ENCODE measurements at regions not wholly inside any gene's neighbourhood (a gene's known extent, or its start where the extent isn't known, plus 50 kb on each side); places are given as distances from the start of the nearest gene placed in this dataset.

DNA sequence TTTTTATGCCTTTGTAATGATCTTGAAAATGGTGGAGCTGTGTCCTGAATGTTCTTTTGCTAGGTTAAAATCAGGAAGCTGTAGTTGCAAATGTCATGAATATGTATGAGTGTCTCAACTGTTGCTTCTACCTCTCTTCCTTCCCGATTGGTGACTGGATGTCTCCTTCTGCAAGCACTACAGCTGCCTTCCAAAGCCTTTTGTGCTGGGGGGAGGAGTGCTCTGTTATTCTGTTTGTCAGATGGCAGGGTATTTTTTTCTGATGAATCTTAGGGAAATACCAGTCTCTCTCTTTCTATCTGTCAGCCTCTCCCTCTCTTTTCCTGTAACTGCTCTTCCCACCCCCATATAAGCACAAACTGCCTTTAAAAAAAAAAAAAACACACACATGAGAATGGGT is 1396.3 kb upstream of the CELF4 start:
- no peak for DNase-seq (ENCODE audit: low spot score in 2 of 2)
- ATAC-seq (replicated peaks; ENCODE audit: extremely low read depth, poor library complexity, severe bottlenecking) = no peak
- Mint-ChIP-seq H3K36me3 (ENCODE audit: insufficient read depth) (no peaks in the 10 kb centered on the region), H3K27me3 (peaks cover 58% of the 10 kb centered on the region), H3K4me1 (no peaks in the 10 kb centered on the region), H3K27ac (ENCODE audit: low read depth) (no peak overlapping the region), H3K4me3 (no peak overlapping the region), H3K9me3 (no peaks in the 10 kb centered on the region)

DNA sequence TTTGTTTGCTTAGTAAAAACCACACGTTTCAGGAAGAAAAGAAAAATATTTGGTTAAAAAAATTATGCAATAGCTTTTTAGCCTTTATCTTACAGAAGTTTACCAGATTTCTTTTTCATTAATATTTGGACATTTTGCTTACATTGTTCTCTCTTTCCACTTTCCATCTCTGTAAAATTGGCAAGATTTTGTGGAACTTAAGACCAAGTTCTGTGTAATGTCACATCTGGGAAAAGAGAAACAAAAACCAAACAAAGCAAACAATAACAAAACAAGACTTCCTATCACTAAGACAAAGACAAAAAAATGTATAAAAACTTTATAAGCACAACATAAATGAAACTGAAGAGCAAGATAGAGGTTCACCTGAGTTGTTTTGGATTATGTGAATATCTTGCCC is 1392.1 kb upstream of the CELF4 start:
- Mint-ChIP-seq H3K4me3 (no peak overlapping the region), H3K27ac (ENCODE audit: low read depth) (no peak overlapping the region), H3K4me1 (no peaks in the 10 kb centered on the region), H3K9me3 (no peaks in the 10 kb centered on the region), H3K27me3 (peaks cover 42% of the 10 kb centered on the region), H3K36me3 (ENCODE audit: insufficient read depth) (no peaks in the 10 kb centered on the region)
- DNase-seq (ENCODE audit: low spot score in 2 of 2) = no peak
- no peak for ATAC-seq (replicated peaks; ENCODE audit: extremely low read depth, poor library complexity, severe bottlenecking)

DNA sequence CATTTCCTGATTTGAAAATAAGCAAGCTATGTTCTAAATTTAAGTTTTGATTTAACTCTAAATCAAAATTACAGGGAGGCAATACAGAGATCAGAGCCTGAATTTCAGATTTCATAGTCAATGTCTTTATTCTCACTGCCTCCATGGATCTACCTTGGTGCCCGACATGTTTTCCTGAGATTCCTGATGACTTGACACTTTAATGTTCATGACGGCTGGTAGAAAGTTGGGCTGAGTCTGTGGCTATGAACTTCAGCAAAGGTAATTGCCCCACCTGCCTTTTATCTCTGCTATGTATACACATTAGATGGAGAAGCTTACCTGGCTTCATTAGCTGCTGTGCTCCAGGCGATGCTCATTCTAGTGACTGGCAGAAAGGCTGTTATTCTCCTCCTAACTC is 1390.5 kb upstream of the CELF4 start:
- Mint-ChIP-seq H3K4me3 (no peak overlapping the region), H3K27ac (ENCODE audit: low read depth) (no peak overlapping the region), H3K4me1 (no peaks in the 10 kb centered on the region), H3K9me3 (no peaks in the 10 kb centered on the region), H3K36me3 (ENCODE audit: insufficient read depth) (no peaks in the 10 kb centered on the region), H3K27me3 (peaks cover 30% of the 10 kb centered on the region)
- DNase-seq (ENCODE audit: low spot score in 2 of 2) (no peak), ATAC-seq (replicated peaks; ENCODE audit: extremely low read depth, poor library complexity, severe bottlenecking) (no peak)

DNA sequence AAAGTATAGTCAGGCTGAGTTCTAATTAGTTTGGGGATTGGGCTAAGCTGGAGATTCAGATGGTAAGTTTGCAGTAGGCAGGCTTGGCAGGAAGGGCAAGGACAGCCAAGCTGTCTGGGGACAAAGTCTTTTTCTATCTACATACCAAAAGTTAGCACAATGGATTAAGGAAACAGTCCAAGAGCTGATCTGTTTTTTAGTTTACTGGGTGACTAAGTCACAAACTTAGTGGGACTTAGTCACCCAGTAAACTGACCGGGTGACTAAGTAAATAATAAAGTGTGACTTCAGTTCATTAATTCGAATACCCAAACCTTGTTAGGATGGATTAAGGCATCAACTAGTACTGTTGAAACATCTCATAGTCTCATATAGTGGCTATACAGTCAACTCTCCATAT is 1386.0 kb upstream of the CELF4 start:
- Mint-ChIP-seq H3K27me3 (peaks cover 55% of the 10 kb centered on the region), H3K4me1 (no peaks in the 10 kb centered on the region), H3K36me3 (ENCODE audit: insufficient read depth) (no peaks in the 10 kb centered on the region), H3K27ac (ENCODE audit: low read depth) (no peak overlapping the region), H3K9me3 (no peaks in the 10 kb centered on the region), H3K4me3 (no peak overlapping the region)
- DNase-seq (ENCODE audit: low spot score in 2 of 2) (no peak), ATAC-seq (replicated peaks; ENCODE audit: extremely low read depth, poor library complexity, severe bottlenecking) (no peak)

DNA sequence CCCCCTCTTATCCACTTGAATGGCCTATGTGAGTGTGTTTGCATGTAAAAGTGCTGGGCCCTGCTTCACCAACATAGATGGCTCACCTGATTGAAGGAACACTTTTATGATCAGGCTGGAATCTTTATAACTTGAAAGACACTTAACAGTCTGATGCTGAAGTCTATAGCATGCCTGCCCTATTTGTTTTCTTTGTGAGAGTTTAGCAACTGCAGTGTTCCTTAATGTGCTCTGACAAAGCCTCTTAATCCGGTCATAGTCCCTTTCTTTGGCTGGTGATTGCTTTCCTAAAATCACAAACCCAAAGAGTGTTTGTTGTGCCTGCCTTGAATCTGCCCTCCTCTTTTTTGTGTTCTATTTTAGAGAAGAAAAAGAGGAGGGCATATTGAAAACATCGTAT is 1382.8 kb upstream of the CELF4 start:
- Mint-ChIP-seq H3K36me3 (ENCODE audit: insufficient read depth) (no peaks in the 10 kb centered on the region), H3K27ac (ENCODE audit: low read depth) (no peak overlapping the region), H3K4me3 (no peak overlapping the region), H3K4me1 (no peaks in the 10 kb centered on the region), H3K27me3 (peaks cover 57% of the 10 kb centered on the region), H3K9me3 (no peaks in the 10 kb centered on the region)
- no peak for ATAC-seq (replicated peaks; ENCODE audit: extremely low read depth, poor library complexity, severe bottlenecking)
- DNase-seq (ENCODE audit: low spot score in 2 of 2) = no peak

DNA sequence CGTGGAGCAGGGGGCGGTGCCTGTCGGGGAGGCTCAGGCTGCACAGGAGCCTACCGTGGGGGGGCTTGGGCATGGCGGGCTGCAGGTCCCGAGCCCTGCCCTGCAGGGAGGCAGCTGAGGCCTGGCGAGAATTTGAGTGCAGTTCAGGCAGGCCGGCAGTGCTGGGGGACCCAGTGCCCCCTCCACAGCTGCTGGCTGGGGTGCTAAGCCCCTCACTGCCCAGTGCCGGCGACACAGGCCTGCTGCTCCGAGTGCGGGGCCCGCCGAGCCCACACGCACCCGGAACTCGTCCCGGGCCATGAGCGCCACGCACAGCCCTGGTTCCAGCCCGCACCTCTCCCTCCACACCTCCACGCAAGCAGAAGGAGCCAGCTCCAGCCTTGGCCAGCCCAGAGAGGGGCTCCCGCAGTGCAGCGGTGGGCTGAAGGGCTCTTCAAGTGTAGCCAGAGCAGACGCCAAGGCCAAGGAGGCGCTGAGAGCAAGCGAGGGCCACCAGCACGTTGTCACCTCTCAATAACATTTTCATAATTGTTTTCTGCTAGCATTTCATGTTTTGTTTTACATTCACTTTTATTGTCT is 1378.9 kb upstream of the CELF4 start:
- Mint-ChIP-seq H3K4me3 (no peak overlapping the region), H3K36me3 (ENCODE audit: insufficient read depth) (peaks cover 15% of the 10 kb centered on the region), H3K27ac (ENCODE audit: low read depth) (no peak overlapping the region), H3K9me3 (peaks cover 14% of the 10 kb centered on the region), H3K27me3 (peaks cover 36% of the 10 kb centered on the region), H3K4me1 (peaks cover 18% of the 10 kb centered on the region)
- DNase-seq (ENCODE audit: low spot score in 2 of 2) = no peak
- ATAC-seq (replicated peaks; ENCODE audit: extremely low read depth, poor library complexity, severe bottlenecking) = no peak

DNA sequence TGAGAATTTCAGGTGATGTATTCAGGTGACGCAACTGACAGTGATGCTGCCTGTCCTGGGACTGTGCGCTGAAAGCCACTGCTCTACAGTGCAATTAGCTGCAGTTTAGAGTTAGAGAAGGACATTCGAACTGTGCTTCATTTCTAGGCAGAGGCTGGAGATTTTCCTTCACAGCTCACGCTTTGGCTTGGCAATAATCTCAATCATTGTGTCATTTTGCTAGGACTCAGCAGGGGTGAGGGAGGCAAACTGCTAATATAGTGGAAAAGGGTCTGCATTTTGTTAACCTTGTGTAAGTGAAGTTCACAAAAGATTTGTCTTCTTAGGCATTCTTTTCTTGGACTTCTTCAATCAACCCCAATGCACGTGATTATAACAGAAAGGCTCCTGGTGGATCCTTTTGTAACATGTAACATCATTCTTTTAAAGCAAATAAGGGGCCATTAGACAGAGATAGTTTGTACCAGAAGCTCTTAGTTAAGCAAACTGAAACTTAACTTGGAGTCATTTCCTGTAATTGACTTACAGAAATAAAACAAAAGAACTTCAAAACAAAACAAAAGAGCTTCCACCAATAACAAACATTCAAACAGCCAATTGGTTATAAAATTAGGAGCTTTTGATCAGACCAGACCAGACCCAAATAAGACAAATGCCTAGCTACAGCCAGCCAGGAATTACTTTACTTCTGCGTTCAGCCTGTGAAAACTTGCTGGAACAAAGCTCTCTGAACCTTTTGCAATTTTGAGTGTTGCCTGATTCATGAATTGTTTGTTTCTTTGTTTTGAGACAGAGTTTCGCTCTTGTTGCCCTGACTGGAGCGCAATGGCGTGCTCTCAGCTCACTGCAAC is 1376.3 kb upstream of the CELF4 start:
- H3K36me3 Mint-ChIP-seq (ENCODE audit: insufficient read depth) = peaks cover 18% of the 10 kb centered on the region

DNA sequence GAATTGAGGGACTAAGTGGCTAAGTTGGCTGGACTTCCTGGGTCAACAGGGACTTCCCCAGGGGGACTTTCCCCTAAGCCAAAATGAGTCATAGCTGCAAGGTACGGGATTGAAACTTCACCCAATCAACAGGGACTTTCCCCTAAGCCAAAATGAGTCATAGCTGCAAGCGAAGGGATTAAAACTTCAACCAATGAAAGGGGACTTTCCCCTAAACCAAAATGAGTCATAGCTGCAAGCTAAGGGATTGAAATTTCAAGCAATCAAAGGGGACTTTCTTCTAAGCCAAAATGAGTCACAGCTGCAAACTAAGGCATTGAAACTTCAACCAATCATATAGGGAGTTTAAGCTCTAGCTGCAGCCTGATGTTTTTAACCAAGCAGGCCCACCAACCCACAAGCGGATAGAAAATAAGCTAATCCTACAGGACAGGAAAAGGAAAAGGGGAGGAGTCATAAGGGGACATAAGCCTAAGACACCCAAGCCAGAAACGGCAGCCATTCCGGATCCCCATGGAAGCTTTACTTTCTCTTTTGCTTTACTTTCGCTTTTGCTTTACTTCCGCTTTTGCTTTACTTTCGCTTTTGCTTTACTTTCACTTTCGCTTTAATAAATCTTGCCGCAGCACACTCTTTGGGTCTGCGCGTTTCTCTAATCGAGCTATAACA is 1375.4 kb upstream of the CELF4 start:
- peak; percentile 85 for ATAC-seq (replicated peaks; ENCODE audit: extremely low read depth, poor library complexity, severe bottlenecking)
- DNase-seq (ENCODE audit: low spot score in 2 of 2) = peak; percentile 29 to 61
- H3K4me3 Mint-ChIP-seq = peak overlapping the region; percentile 75
- H3K36me3 Mint-ChIP-seq (ENCODE audit: insufficient read depth) = peaks cover 18% of the 10 kb centered on the region
- peaks cover 3% of the 10 kb centered on the region for H3K27me3 Mint-ChIP-seq
- peak overlapping the region; percentile 96 for H3K27ac Mint-ChIP-seq (ENCODE audit: low read depth)
- H3K4me1 Mint-ChIP-seq = peaks cover 18% of the 10 kb centered on the region
- H3K9me3 Mint-ChIP-seq = peaks cover 14% of the 10 kb centered on the region

More for the DNA sequence above, 1376.3 kb upstream of the CELF4 start:
- peaks cover 12% of the 10 kb centered on the region for H3K27me3 Mint-ChIP-seq
- ATAC-seq (replicated peaks; ENCODE audit: extremely low read depth, poor library complexity, severe bottlenecking) = no peak
- H3K27ac Mint-ChIP-seq (ENCODE audit: low read depth) = peak overlapping the region; percentile 96
- H3K4me1 Mint-ChIP-seq = peaks cover 18% of the 10 kb centered on the region
- peaks cover 14% of the 10 kb centered on the region for H3K9me3 Mint-ChIP-seq
- DNase-seq (ENCODE audit: low spot score in 2 of 2) = no peak
- H3K4me3 Mint-ChIP-seq = peak overlapping the region; percentile 75

DNA sequence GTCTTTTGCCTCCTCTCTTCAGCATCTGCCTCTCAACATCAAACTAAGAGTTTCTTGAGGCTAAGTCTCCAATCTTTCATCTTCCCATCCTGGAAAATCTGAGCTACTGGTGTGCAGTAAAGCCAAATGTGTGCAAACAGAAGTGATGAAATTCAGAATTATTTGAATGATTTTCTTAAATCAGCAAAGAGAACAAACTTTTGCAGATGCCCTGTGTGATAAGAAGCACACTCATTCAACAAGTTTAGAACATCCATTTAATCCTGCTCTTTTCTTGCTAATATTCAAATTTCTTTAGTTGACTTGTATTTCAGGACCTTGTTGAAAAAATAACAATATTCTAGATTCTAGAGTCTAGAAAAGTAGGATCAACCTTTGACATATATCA is 1374.9 kb upstream of the CELF4 start:
- no peak for DNase-seq (ENCODE audit: low spot score in 2 of 2)
- Mint-ChIP-seq H3K4me1 (peaks cover 18% of the 10 kb centered on the region), H3K36me3 (ENCODE audit: insufficient read depth) (peaks cover 18% of the 10 kb centered on the region), H3K4me3 (peak overlapping the region; percentile 75), H3K9me3 (peaks cover 14% of the 10 kb centered on the region), H3K27me3 (no peaks in the 10 kb centered on the region), H3K27ac (ENCODE audit: low read depth) (peak overlapping the region; percentile 96)
- no peak for ATAC-seq (replicated peaks; ENCODE audit: extremely low read depth, poor library complexity, severe bottlenecking)

DNA sequence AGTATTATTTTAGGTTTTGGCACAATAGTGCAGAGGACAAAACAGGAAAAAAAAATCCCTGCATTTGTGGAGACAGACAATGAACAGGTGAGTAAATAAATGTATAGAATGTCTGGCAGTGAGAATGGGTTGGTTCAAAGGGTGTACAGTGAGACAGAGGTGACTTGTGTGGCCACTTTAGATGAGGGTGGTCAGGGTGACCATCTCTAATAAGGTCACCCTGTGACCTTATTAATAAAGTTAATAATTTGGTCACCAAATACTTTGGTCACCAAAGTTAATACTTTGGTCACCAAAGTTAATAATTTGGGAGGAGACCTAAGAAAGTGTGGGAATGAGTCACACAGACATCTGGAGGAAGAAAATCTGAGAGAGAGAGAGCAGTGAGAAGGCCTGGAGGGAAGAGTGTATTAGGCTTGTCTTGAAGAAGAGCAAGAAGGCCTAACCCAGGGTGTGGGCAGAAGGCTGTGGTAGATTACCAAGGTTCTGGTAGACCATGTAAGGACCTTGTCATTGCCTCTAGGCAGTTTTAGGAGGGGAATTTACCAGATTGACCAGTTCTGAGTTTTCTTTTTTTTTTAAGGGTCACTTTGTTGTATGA is 1368.4 kb upstream of the CELF4 start:
- peaks cover 4% of the 10 kb centered on the region for H3K36me3 Mint-ChIP-seq (ENCODE audit: insufficient read depth)
- DNase-seq (ENCODE audit: low spot score in 2 of 2) (no peak), ATAC-seq (replicated peaks; ENCODE audit: extremely low read depth, poor library complexity, severe bottlenecking) (no peak)
- H3K27me3 Mint-ChIP-seq = no peaks in the 10 kb centered on the region
- H3K4me3 Mint-ChIP-seq = no peak overlapping the region
- no peaks in the 10 kb centered on the region for H3K4me1 Mint-ChIP-seq
- no peaks in the 10 kb centered on the region for H3K9me3 Mint-ChIP-seq
- H3K27ac Mint-ChIP-seq (ENCODE audit: low read depth) = peak overlapping the region; percentile 5

DNA sequence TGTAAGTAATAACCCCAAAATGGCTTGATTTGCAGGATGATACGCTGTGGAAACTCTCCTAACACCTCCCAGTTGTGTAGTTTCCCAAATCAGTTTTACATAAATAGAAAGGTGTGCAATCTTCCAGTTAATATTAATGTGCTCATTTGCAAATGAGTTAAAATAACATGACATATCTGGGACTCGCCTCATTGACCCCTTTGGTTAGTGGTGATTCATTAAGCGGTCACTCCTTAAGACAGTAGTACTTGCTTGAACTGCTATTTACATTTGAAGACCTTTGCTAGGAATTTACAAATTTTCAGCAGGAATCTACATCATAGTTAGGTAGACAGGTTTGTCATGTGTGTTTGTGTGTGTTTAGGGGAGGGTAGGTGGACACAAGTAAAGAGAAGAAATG is 1367.7 kb upstream of the CELF4 start:
- Mint-ChIP-seq H3K4me1 (no peaks in the 10 kb centered on the region), H3K9me3 (no peaks in the 10 kb centered on the region), H3K4me3 (no peak overlapping the region), H3K27me3 (no peaks in the 10 kb centered on the region), H3K36me3 (ENCODE audit: insufficient read depth) (peaks cover 2% of the 10 kb centered on the region), H3K27ac (ENCODE audit: low read depth) (peak overlapping the region; percentile 5)
- ATAC-seq (replicated peaks; ENCODE audit: extremely low read depth, poor library complexity, severe bottlenecking) (no peak), DNase-seq (ENCODE audit: low spot score in 2 of 2) (no peak)

DNA sequence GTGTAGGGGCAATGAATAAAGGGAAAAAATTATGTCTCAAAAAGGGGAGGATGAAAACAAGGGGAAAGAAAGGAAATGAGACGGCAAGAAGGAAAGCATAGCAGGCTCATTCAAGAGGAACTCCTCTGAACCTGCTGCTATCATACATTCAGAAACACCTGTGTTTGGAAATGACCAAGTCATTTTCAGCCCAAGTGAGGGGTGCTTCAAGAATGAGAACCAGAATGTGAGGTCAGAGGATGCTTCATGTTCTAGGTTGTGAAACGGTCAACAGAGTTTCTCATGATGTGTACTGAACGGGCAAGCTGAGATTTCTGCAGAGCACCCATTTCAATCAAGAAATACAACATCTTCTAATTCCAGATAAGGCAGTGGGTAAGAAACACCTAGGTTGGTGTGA is 1367.2 kb upstream of the CELF4 start:
- H3K4me1 Mint-ChIP-seq = no peaks in the 10 kb centered on the region
- DNase-seq (ENCODE audit: low spot score in 2 of 2) (no peak), ATAC-seq (replicated peaks; ENCODE audit: extremely low read depth, poor library complexity, severe bottlenecking) (no peak)
- no peak overlapping the region for H3K4me3 Mint-ChIP-seq
- no peak overlapping the region for H3K27ac Mint-ChIP-seq (ENCODE audit: low read depth)
- peaks cover 2% of the 10 kb centered on the region for H3K36me3 Mint-ChIP-seq (ENCODE audit: insufficient read depth)
- H3K9me3 Mint-ChIP-seq = no peaks in the 10 kb centered on the region
- no peaks in the 10 kb centered on the region for H3K27me3 Mint-ChIP-seq

DNA sequence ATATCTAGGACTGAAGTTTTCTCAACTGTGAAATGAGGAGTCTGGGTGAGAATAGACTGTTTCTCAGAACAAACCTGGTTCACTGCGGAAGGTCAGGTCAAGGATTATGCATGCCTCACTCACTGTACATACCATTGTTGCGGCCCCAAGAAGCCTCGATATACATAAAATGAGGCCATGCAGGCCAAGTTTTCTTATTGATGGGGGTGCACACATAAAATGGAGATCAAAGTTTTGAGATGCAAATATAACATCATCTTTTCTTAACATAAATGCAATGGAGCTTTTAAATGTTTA is 1366.1 kb upstream of the CELF4 start:
- Mint-ChIP-seq H3K4me3 (no peak overlapping the region), H3K36me3 (ENCODE audit: insufficient read depth) (peaks cover 2% of the 10 kb centered on the region), H3K27ac (ENCODE audit: low read depth) (no peak overlapping the region), H3K4me1 (no peaks in the 10 kb centered on the region), H3K9me3 (no peaks in the 10 kb centered on the region), H3K27me3 (no peaks in the 10 kb centered on the region)
- ATAC-seq (replicated peaks; ENCODE audit: extremely low read depth, poor library complexity, severe bottlenecking) (no peak), DNase-seq (ENCODE audit: low spot score in 2 of 2) (no peak)

Measured in central memory CD8-positive, alpha-beta T cell (primary cell).